SJSA1 (cell line): ENCODE measurements at regions not wholly inside any gene's neighbourhood (a gene's known extent, or its start where the extent isn't known, plus 50 kb on each side); places are given as distances from the start of the nearest gene placed in this dataset.

Experiments
- DNase-seq, 2 experiments: peaks; one replicate each; pipeline ENCODE4 v3.0.0-alpha.2; 2015 to 2020; ENCODE audit warnings: low spot score in 2 of 2, low read depth in 1 of 2
- H3K27ac ChIP-seq: fragments of 250-450 bp; sonication (Bioruptor Pico); 2 replicates; pipeline ENCODE4 v1.5.1; 2020; ENCODE audit warnings: mild to moderate bottlenecking, moderate library complexity
- H3K27me3 ChIP-seq: fragments of 250-450 bp; sonication (Bioruptor Pico); replicated peaks from 2 replicates; pipeline ENCODE4 v1.5.1; 2020; ENCODE audit warnings: mild to moderate bottlenecking, moderate library complexity
- H3K36me3 ChIP-seq: fragments of 250-450 bp; sonication (Bioruptor Pico); 2 replicates; pipeline ENCODE4 v1.5.1; 2020; ENCODE audit warnings: mild to moderate bottlenecking
- H3K4me1 ChIP-seq: fragments of 250-450 bp; sonication (Bioruptor Pico); replicated peaks from 2 replicates; pipeline ENCODE4 v1.6.1; 2021; ENCODE audit warnings: mild to moderate bottlenecking
- H3K4me3 ChIP-seq: fragments of 250-450 bp; sonication (Bioruptor Pico); 2 replicates; pipeline ENCODE4 v1.5.1; 2020; ENCODE audit warnings: mild to moderate bottlenecking
- H3K9me3 ChIP-seq: fragments of 250-450 bp; sonication (Bioruptor Pico); replicated peaks from 2 replicates; pipeline ENCODE4 v1.5.1; 2020; ENCODE audit warnings: mild to moderate bottlenecking

- DNase-seq = no peak
- Histone ChIP-seq H3K4me1 (peaks cover 68% of the 10 kb centered on the region), H3K36me3 (peaks cover 16% of the 10 kb centered on the region), H3K9me3 (no peaks in the 10 kb centered on the region), H3K27me3 (no peaks in the 10 kb centered on the region), H3K4me3 (no peak overlapping the region), H3K27ac (peak overlapping the region; percentile 73)
Measured at GRCh38 chr7:130922206-130923112, 188.5 kb upstream of the KLF14 start.

GRCh38 chr7:130923365-130923764, 189.4 kb upstream of the KLF14 start:
- Histone ChIP-seq H3K27ac (no peak overlapping the region), H3K9me3 (no peaks in the 10 kb centered on the region), H3K4me3 (no peak overlapping the region), H3K36me3 (peaks cover 15% of the 10 kb centered on the region), H3K4me1 (peaks cover 59% of the 10 kb centered on the region), H3K27me3 (no peaks in the 10 kb centered on the region)
- DNase-seq = no peak

DNA sequence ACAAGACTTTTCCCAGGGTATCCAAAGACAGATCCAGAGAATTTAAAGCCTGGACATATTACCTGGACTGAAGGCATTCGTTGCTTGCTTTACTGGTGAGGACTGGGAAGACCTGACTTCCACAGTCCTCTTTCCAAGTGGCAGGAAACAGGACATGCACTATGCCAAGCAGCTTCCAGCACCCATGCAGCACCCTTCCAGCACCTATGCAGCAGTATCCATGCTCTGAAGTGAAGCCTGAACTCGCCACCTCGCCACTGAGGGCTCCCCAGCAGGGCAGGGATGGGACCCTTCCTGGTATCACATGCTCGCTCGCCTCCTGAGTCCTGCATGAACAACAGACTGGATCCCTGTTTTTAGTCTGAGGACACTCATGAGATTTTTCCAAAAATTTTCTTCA, 189.9 kb upstream of the KLF14 start:
- Histone ChIP-seq H3K9me3 (no peaks in the 10 kb centered on the region), H3K4me3 (no peak overlapping the region), H3K36me3 (peaks cover 10% of the 10 kb centered on the region), H3K27me3 (no peaks in the 10 kb centered on the region), H3K27ac (0 out of 2 replicates have a peak overlapping the region, but pooled peaks have one; percentile 0), H3K4me1 (peaks cover 54% of the 10 kb centered on the region)
- no peak for DNase-seq

DNA sequence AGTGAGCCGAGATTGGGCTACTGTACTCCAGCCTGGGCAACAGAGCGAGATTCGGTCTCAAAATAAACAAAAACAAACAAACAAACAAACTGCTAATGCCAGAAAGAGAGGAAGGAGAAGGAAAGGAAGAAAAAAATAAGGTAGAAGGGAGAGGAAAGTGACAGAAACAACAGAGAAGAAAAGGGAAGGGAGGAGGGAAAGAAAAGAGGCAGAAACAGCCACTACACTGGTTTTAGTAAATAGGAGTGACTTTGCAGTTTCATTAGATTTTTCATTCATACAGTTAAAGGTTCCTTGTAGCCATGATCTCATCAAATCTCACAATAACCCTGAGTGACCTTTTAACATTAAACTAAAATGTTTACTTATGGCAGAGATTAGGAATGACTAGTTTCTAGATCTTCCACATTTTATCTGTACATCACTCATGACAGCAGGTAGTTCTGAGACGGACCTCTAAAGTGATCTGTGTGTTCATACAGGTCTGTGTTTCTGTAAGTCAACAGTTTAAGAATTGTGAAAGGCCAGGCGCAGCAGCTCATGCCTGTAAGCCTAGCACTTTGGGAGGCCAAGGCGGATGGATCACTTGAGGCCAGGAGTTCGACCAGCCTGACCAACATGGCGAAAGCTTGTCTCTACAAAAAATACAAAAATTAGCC, 191.3 kb upstream of the KLF14 start:
- H3K4me1 ChIP-seq = peaks cover 42% of the 10 kb centered on the region

GRCh38 chr7:130926001-130926691, 192.1 kb upstream of the KLF14 start:
- Histone ChIP-seq H3K4me1 (peaks cover 42% of the 10 kb centered on the region), H3K36me3 (peaks cover 2% of the 10 kb centered on the region; the same call in 1 of the 2 replicates), H3K9me3 (no peaks in the 10 kb centered on the region), H3K4me3 (no peak overlapping the region), H3K27me3 (no peaks in the 10 kb centered on the region), H3K27ac (no peak overlapping the region)
- no peak for DNase-seq

More for the DNA sequence above, 191.3 kb upstream of the KLF14 start:
- H3K27ac ChIP-seq = peak overlapping the region; percentile 42
- no peak overlapping the region for H3K4me3 ChIP-seq
- peaks cover 8% of the 10 kb centered on the region for H3K36me3 ChIP-seq
- no peaks in the 10 kb centered on the region for H3K9me3 ChIP-seq
- no peaks in the 10 kb centered on the region for H3K27me3 ChIP-seq
- no peak for DNase-seq

GRCh38 chr7:130927062-130927461, 193.1 kb upstream of the KLF14 start:
- H3K27ac ChIP-seq = no peak overlapping the region
- H3K4me3 ChIP-seq = no peak overlapping the region
- no peaks in the 10 kb centered on the region for H3K9me3 ChIP-seq
- H3K36me3 ChIP-seq = peaks cover 6% of the 10 kb centered on the region; the same call in 1 of the 2 replicates
- H3K4me1 ChIP-seq = peaks cover 35% of the 10 kb centered on the region
- DNase-seq = no peak
- no peaks in the 10 kb centered on the region for H3K27me3 ChIP-seq

- H3K27me3 ChIP-seq = no peaks in the 10 kb centered on the region
- peaks cover 6% of the 10 kb centered on the region; the same call in 1 of the 2 replicates for H3K36me3 ChIP-seq
- no peak overlapping the region for H3K4me3 ChIP-seq
- no peak overlapping the region for H3K27ac ChIP-seq
- no peaks in the 10 kb centered on the region for H3K9me3 ChIP-seq
- DNase-seq = no peak
- peaks cover 30% of the 10 kb centered on the region for H3K4me1 ChIP-seq
Measured at GRCh38 chr7:130927564-130927963, 193.6 kb upstream of the KLF14 start.

- peaks cover 19% of the 10 kb centered on the region; the same call in 1 of the 2 replicates for H3K36me3 ChIP-seq
- no peak overlapping the region for H3K27ac ChIP-seq
- no peak for DNase-seq
- no peaks in the 10 kb centered on the region for H3K27me3 ChIP-seq
- no peaks in the 10 kb centered on the region for H3K9me3 ChIP-seq
- no peak overlapping the region for H3K4me3 ChIP-seq
- H3K4me1 ChIP-seq = peaks cover 19% of the 10 kb centered on the region
Measured at GRCh38 chr7:130929896-130930659, 196.1 kb upstream of the KLF14 start.

DNA sequence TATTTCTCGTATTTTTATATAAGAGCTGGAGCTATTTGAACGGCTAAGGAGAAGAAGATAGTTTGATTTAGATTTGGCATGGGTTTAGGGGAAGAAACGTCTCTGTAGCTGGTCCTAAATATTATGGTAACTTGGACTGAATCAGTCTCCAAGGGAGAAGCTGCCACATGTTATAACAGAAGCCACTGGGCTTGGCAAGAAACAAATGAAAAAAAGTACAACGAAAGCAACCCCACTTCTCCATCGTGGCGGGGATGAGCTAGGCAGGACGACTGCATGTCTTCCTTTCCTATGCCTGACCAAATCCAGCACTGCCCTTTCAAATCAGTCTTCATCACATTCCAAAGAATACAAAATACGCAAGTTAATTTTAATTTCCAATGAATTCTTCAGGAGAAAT, 196.7 kb upstream of the KLF14 start:
- H3K27ac ChIP-seq = no peak overlapping the region
- no peaks in the 10 kb centered on the region for H3K27me3 ChIP-seq
- peaks cover 13% of the 10 kb centered on the region for H3K4me1 ChIP-seq
- DNase-seq = no peak
- H3K4me3 ChIP-seq = no peak overlapping the region
- peaks cover 25% of the 10 kb centered on the region; the same call in 1 of the 2 replicates for H3K36me3 ChIP-seq
- no peaks in the 10 kb centered on the region for H3K9me3 ChIP-seq

DNA sequence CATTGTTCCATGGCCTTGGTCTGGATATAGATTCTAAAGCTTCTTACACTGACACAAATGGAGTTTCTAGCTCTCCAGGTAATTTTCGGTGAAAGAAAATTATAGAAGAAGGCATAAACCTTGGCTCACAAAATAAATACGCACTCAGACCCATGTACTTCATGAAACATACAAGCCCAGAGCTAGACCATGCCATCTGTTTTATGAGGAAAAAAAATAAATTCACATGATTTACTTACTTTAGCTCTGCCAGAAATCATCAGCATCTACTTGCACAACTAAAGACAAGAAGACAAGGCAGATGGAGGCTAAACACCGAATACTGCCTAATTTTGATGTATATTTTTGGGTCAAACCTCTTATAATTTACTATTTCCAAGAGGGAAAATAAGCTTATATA, 197.4 kb upstream of the KLF14 start:
- no peak overlapping the region for H3K4me3 ChIP-seq
- no peaks in the 10 kb centered on the region for H3K9me3 ChIP-seq
- H3K36me3 ChIP-seq = peaks cover 27% of the 10 kb centered on the region; the same call in 1 of the 2 replicates
- H3K27me3 ChIP-seq = no peaks in the 10 kb centered on the region
- DNase-seq = no peak
- H3K27ac ChIP-seq = no peak overlapping the region
- H3K4me1 ChIP-seq = peaks cover 13% of the 10 kb centered on the region

GRCh38 chr7:130932088-130932487, 198.1 kb upstream of the KLF14 start:
- Histone ChIP-seq H3K27ac (no peak overlapping the region), H3K4me3 (no peak overlapping the region)

GRCh38 chr7:130932667-130933432, 198.8 kb upstream of the KLF14 start:
- no peak overlapping the region for H3K27ac ChIP-seq
- H3K4me3 ChIP-seq = no peak overlapping the region
- H3K27me3 ChIP-seq = no peaks in the 10 kb centered on the region
- peaks cover 27% of the 10 kb centered on the region; the same call in 1 of the 2 replicates for H3K36me3 ChIP-seq
- H3K4me1 ChIP-seq = peaks cover 13% of the 10 kb centered on the region
- no peak for DNase-seq
- H3K9me3 ChIP-seq = no peaks in the 10 kb centered on the region

More at GRCh38 chr7:130932088-130932487, 198.1 kb upstream of the KLF14 start:
- H3K9me3 ChIP-seq = no peaks in the 10 kb centered on the region
- peaks cover 13% of the 10 kb centered on the region for H3K4me1 ChIP-seq
- no peaks in the 10 kb centered on the region for H3K27me3 ChIP-seq
- H3K36me3 ChIP-seq = peaks cover 27% of the 10 kb centered on the region; the same call in 1 of the 2 replicates
- no peak for DNase-seq
